Upper lobe of right lung (tissue), 1 donor: ENCODE measurements at regions not wholly inside any gene's neighbourhood (a gene's known extent, or its start where the extent isn't known, plus 50 kb on each side); places are given as distances from the start of the nearest gene placed in this dataset.

Experiments used
- ATAC-seq: fragments of 200-7000 bp; cut with Tn5 transposase; one replicate; pipeline ENCODE4 v1.9.1; 2020; ENCODE audit warnings: mild to moderate bottlenecking, moderate library complexity
- DNase-seq: peaks from one replicate; pipeline ENCODE4 v3.0.0-alpha.2; 2020
- H3K27ac ChIP-seq: fragments of 200-600 bp; one replicate; pipeline ENCODE4 v1.8.0; 2022
- H3K27me3 ChIP-seq: fragments of 200-600 bp; one replicate; pipeline ENCODE4 v1.8.0; 2022; ENCODE audit warnings: mild to moderate bottlenecking
- H3K36me3 ChIP-seq: fragments of 200-600 bp; one replicate; pipeline ENCODE4 v1.8.0; 2022
- H3K4me1 ChIP-seq: fragments of 200-600 bp; one replicate; pipeline ENCODE4 v1.8.0; 2022
- H3K4me3 ChIP-seq: fragments of 200-600 bp; one replicate; pipeline ENCODE4 v1.8.0; 2022; ENCODE audit warnings: mild to moderate bottlenecking
- H3K9me3 ChIP-seq: fragments of 200-600 bp; one replicate; pipeline ENCODE4 v1.8.0; 2022
- intact Hi-C: fragments of 100-400 bp; cut with DNase I; formaldehyde crosslinking; loops from one replicate; pipeline ENCODE4 v1.11.0; 2022
- TF ChIP-seq, protein P1 (sequence below): fragments of 200-600 bp; IDR thresholded peaks from one replicate; pipeline ENCODE4 v1.8.0; 2022; ENCODE audit warnings: antibody characterized with exemption
- donor health status: DM: no; HTN: yes; CAD: no; lungs with severe emphysema.

DNA sequence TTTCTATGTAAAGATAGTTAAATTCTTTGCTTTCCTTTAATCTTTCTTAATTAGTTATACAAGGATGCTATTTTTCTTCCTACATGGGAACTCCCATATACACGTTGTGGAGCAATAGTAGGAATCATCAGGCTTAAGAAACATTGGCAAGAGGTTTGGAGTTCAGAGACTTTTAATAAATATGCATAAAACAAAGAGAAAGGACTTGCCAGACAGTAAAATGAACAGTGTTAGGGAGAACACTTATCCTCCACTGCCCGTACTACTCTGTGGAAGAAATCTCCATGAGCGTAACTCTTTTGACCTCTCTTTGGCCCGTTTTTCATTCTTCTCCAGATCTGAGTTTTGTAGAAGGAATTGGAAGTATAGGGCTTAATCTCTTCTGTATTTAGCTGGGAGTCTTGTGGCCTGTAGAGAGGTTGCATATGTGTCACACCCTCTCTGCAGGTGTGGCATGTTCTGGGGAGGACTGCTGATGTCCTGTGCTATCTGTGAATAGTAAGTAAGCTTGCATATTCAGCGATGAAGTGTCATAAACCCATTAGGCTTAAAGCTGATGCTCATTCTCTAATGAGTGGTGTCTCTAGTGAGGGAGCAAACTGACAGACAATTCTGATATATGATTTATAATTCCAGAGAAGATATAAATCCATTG lies 455.4 kb upstream of the FAR2 start:
- ATAC-seq, result no peak
- H3K4me3 ChIP-seq, result no peak overlapping the region
- no peaks in the 10 kb centered on the region for H3K9me3 ChIP-seq
- no peaks in the 10 kb centered on the region for H3K4me1 ChIP-seq
- H3K27ac ChIP-seq, result no peak overlapping the region
- H3K27me3 ChIP-seq, result no peaks in the 10 kb centered on the region
- TF ChIP-seq, protein P1, sequence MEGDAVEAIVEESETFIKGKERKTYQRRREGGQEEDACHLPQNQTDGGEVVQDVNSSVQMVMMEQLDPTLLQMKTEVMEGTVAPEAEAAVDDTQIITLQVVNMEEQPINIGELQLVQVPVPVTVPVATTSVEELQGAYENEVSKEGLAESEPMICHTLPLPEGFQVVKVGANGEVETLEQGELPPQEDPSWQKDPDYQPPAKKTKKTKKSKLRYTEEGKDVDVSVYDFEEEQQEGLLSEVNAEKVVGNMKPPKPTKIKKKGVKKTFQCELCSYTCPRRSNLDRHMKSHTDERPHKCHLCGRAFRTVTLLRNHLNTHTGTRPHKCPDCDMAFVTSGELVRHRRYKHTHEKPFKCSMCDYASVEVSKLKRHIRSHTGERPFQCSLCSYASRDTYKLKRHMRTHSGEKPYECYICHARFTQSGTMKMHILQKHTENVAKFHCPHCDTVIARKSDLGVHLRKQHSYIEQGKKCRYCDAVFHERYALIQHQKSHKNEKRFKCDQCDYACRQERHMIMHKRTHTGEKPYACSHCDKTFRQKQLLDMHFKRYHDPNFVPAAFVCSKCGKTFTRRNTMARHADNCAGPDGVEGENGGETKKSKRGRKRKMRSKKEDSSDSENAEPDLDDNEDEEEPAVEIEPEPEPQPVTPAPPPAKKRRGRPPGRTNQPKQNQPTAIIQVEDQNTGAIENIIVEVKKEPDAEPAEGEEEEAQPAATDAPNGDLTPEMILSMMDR, result no peak
- no peaks in the 10 kb centered on the region for H3K36me3 ChIP-seq
- DNase-seq, result no peak
- intact Hi-C loops, result no loop called here

DNA sequence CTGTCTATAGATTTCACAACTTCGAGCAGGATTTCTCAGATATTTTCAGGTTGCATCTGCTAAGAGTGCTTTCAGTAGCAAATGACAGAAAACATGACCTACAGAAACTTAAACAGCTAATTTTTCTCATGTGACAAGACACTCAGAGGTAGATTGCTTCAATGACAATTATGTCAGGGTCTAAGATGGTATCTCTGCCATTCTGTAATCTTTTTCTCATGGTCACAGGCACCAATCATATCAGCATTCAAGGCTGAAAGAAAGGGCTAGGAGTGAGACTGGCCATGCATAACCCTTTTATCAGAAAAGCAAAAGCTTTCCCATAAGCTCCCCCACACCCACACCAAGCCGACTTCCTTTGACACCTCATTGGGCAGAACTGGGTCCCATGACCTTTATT lies 450.5 kb upstream of the FAR2 start:
- no peaks in the 10 kb centered on the region for H3K27me3 ChIP-seq
- DNase-seq, result no peak
- ATAC-seq, result no peak
- no peaks in the 10 kb centered on the region for H3K36me3 ChIP-seq
- H3K9me3 ChIP-seq, result peaks cover 6% of the 10 kb centered on the region
- intact Hi-C loops, result no loop called here
- H3K27ac ChIP-seq, result no peak overlapping the region
- TF ChIP-seq, protein P1, result no peak
- H3K4me1 ChIP-seq, result no peaks in the 10 kb centered on the region
- no peak overlapping the region for H3K4me3 ChIP-seq

DNA sequence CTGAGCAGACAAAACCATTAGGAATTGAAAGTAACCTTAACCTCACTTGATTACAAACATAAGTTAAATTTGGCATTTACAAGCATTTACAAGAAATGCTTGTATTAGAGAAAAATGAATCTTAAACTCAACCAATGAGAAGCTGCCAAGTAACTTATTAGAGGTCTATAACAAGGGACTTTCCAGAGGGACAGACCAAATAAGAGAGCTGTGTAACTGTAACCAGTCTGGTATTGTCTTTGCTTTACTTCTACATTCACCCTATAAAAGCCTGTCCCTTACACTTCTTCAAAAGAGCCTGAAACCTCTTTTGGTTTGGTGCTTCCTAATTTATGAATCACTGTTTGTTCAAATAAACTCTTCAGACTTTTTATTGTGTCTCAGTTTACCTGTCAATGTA lies 450.0 kb upstream of the FAR2 start:
- H3K36me3 ChIP-seq, result no peaks in the 10 kb centered on the region
- DNase-seq (no peak), ATAC-seq (no peak)
- TF ChIP-seq, protein P1, result no peak
- peaks cover 6% of the 10 kb centered on the region for H3K9me3 ChIP-seq
- H3K4me3 ChIP-seq, result no peak overlapping the region
- intact Hi-C loops, result no loop called here
- H3K27me3 ChIP-seq, result no peaks in the 10 kb centered on the region
- no peaks in the 10 kb centered on the region for H3K4me1 ChIP-seq
- H3K27ac ChIP-seq, result no peak overlapping the region

DNA sequence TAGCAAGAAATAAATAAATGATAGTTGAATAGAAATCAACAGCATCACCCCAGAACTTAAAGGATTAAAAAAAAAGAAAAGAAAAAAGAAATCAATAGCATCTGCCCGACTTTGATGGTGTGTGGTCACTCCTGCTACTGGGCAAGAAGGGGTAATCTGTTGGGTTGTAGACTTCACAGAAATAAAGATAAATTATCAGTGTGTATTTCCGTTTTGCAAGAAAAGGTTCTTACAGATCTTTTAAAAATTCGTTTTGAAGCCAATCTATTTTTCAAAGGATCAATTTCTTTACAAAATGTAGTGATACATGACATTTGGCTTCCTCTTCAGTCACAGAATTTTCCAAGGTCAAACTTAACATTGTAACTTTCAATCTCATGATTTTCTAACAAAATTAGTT lies 448.9 kb upstream of the FAR2 start:
- Histone ChIP-seq H3K4me1 (no peaks in the 10 kb centered on the region), H3K27ac (no peak overlapping the region), H3K27me3 (no peaks in the 10 kb centered on the region), H3K9me3 (peaks cover 6% of the 10 kb centered on the region), H3K36me3 (no peaks in the 10 kb centered on the region), H3K4me3 (no peak overlapping the region)
- DNase-seq (no peak), ATAC-seq (no peak)
- TF ChIP-seq, protein P1, result no peak
- intact Hi-C loops, result no loop called here

DNA sequence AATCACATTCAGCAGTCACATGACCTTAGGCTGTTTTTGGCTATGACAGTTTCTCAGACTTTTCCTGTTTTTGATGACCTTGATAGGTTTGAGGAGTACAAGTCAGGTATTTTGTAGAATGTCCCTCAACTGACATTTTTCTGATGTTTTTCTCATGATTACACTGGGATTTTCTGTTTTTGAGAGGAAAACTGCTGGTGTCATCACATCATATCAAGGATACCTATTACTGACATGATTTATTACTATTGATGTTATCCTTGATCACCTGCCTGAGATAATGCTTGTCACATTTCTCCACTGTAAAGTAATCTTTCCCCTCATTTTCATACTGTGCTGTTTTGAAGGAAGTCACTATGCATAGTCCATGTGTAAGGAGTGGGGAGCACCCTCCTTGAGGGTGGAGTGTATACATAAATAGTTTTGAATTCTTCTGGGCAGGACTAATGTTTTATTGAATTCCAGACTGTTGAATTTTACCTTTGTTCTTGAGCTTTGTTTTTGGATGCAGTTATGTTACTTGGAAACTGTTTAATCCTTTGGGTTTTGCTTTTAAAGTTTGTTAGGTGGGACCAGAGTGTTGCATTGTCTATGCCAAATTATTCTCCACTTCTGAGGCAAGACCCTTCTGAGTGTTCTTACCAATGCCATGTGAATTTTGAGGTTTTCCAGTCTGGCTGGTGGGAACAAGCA lies 444.5 kb upstream of the FAR2 start:
- no peak for DNase-seq
- H3K27ac ChIP-seq, result no peak overlapping the region
- H3K9me3 ChIP-seq, result peaks cover 6% of the 10 kb centered on the region
- no peaks in the 10 kb centered on the region for H3K36me3 ChIP-seq
- no peak for ATAC-seq
- no peak overlapping the region for H3K4me3 ChIP-seq
- no peaks in the 10 kb centered on the region for H3K4me1 ChIP-seq
- TF ChIP-seq, protein P1, result no peak
- H3K27me3 ChIP-seq, result no peaks in the 10 kb centered on the region
- intact Hi-C loops, result no loop called here
